ENCODE measurements at regions not wholly inside any gene's neighbourhood (a gene's known extent, or its start where the extent isn't known, plus 50 kb on each side); places are given as distances from the start of the nearest gene placed in this dataset.

DNA sequence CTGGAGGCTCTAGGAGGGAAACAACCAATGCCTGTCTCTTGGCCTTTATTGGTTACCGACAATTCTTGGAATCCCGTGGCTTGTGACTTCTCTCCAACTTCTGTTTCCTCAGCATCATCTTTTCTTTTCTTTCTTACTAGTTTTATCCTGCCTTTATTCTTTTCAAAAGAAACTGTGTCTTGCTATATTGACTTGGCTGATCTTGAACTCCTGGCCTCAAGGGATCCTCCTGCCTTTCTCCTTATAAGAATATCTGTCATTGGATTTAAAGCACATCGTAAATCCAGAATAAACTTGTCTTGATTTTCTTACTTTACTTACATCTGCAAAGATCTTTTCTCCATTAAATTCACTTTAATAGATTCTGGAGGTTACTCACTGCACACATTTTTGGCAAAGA is 49.9 kb upstream of the UGT2B10 start:
- H4K20me1 ChIP-seq (ENCODE audit: insufficient read depth, low read length) = no peaks in the 10 kb centered on the region
- no peaks in the 10 kb centered on the region for H3K36me3 ChIP-seq (ENCODE audit: insufficient read depth, low read length)
- no peak overlapping the region for H3K4me3 ChIP-seq (ENCODE audit: insufficient read depth, low read length)
- TF ChIP-seq CTCF (IDR thresholded peaks at IDR 0.05; ENCODE audit: extremely low read depth, low read depth, low read length) = no peak
- no peak overlapping the region for H3K27ac ChIP-seq (ENCODE audit: low read depth, low read length)
- no peaks in the 10 kb centered on the region for H3K27me3 ChIP-seq (ENCODE audit: insufficient read depth, low read length)
- H3K79me2 ChIP-seq (ENCODE audit: insufficient read depth, low read length) = no peaks in the 10 kb centered on the region
- DNase-seq (ENCODE audit: insufficient read length, low spot score, missing footprints) = no peak
- no peaks in the 10 kb centered on the region for H3K4me1 ChIP-seq (ENCODE audit: insufficient read depth, low read length)
- H3K9me3 ChIP-seq (ENCODE audit: low read depth, low read length) = no peaks in the 10 kb centered on the region
- no peak overlapping the region for H3K4me2 ChIP-seq (ENCODE audit: insufficient read depth, low read length)
- no peak overlapping the region for H2AFZ ChIP-seq (ENCODE audit: low read length)

Data from osteoblast (primary cell).